ENCODE measurements at regions not wholly inside any gene's neighbourhood (a gene's known extent, or its start where the extent isn't known, plus 50 kb on each side); places are given as distances from the start of the nearest gene placed in this dataset.
A peak's percentile ranks its signal among the peaks of the same experiment; 100 is the strongest.

DNA sequence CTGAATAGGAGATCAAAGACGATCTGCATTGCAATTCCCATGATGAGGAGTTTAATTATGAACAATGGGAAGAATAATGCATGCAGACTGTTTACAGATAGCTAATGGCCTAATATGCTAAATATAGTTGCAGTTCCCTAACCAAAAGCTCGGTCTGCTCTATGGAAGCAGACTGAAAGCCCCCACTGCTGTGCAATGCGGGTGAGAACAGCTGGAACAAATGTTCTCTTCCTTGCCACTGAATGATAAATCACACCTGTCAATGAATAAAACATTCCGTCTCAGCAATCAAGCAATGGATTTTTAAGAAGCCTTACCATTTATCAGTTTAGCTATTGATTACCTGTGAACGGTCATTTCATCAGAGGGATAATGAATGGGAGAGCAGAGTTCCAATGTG lies 704.5 kb upstream of the RAB6C start:
- no peak for DNase-seq

DNA sequence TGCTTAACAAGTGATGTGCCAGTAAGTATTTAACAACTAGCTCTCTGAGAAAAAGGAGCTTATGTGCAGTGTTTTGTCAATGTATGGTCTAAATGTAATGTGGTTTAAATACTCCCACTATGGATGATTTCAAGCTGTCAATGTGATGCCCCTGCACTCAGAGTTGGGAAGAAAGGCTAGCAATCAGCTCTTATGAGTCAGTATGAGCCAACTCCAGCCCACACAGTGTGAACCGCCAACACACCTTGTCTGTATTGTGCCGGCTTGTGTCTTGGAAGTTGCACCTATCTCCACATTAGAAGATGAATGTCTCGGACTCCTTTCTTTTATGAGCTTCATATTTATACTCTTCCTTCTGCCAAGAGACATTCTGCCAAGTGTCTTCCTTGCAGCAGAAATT lies 703.8 kb upstream of the RAB6C start:
- no peak for DNase-seq

- no peak for DNase-seq
These were observed 702.4 kb upstream of the RAB6C start for GRCh38 chr2:129276978-129277584.

DNA sequence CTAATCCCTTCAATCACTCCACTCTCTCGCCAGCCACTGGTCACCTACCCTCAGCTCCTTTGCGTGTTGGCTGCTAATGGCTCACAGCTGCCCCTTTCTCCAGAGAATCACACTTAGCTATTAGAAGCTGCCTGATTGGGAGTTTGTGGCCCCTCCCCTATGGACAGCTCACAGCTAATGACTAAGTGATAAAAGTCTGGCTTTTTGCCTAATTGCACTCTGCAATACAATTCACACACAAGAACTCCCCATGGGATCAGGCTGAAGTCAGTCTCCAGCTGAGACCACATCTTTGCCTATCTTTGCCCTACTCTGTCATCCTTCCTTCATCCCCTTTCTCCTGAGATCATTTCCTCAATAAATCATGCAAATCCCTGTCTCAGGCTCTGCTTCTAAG lies 701.9 kb upstream of the RAB6C start:
- no peak for DNase-seq

GRCh38 chr2:129281791-129282530 lies 697.5 kb upstream of the RAB6C start:
- no peak for DNase-seq

- DNase-seq = no peak
These were observed 694.5 kb upstream of the RAB6C start for GRCh38 chr2:129285012-129285411.

DNA sequence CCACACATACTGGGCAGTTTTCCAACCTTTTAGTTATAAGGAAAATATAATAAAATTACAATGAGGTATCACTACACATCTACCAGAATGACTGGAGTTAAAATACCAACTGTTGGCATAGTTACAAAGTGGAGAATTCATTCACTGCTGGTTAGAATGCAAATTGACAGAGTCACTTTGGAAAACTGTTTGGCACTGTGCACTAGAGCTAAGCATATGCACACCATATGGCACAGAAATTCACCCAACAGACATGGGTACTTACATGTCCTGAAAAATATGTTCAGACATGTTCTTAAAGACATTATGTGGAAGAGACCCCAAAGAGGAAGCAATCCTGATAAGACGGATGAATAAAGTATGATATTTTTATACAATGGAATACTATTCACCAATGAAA lies 686.1 kb upstream of the RAB6C start:
- no peak for DNase-seq

DNA sequence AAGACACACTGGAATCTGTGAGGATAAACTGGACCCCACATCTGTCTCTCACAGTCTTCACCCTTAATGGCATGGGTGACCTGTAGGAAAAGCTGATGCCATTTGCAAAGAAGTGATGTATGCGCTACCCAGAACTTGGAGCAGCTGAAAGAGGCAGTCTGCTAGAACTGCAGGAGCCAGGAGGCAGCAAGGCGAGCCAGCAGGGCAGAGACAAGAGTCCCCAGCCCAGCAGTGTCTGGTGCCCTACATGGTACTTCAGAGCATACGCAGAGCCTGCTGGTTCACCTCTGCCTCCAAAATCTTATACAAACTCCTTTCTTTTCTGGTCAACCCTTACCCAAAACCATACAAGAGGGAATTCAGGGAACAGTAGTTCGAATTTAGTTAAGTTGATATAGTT lies 683.1 kb upstream of the RAB6C start:
- DNase-seq = no peak

GRCh38 chr2:129296806-129297205 lies 682.7 kb upstream of the RAB6C start:
- DNase-seq = peak in 3 of 14 donors; percentile 12 to 30 (median 24)

- no peak for DNase-seq
These were observed 682.0 kb upstream of the RAB6C start for GRCh38 chr2:129297430-129297829.

GRCh38 chr2:129299338-129299737 lies 680.1 kb upstream of the RAB6C start:
- no peak for DNase-seq

DNA sequence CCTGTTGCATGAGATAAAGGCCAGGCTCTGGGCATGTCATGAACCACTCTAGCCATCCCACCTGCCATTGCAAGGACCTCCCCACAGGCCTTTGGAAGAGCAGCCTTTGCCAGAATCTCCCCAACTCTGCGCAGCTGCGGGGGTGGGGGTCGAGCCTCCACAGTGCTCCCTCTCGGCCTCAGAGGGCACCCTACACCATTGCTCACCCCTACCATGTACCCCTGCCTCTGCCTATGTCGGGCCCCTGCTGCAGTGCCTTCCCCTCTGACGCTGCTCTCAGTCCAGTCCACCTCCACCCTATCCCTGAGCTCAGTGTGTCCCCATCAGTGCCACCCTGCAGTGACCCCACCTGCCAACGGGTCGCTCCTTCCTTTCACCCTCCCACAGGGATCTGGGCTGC lies 679.7 kb upstream of the RAB6C start:
- no peak for DNase-seq

DNA sequence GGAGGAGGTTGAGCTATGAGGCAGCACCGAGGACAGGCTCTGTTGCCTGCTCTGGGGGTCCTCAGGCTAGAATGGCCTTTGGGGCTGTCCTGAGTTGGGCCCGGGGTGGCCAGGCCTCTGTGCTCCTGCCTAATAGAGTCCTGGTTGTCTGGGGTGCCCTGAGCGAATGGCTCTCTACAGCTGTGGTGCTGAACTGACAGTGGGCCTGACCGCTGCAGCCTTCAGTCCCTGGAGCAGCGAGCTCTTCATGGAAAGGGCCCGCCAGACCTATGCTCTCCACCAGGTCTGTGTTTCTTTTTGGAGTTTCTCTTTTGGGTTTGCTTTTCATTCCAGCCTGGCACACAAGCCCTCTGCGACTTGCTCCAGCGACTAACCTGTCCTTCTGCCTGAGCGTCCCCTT lies 679.0 kb upstream of the RAB6C start:
- no peak for DNase-seq

DNA sequence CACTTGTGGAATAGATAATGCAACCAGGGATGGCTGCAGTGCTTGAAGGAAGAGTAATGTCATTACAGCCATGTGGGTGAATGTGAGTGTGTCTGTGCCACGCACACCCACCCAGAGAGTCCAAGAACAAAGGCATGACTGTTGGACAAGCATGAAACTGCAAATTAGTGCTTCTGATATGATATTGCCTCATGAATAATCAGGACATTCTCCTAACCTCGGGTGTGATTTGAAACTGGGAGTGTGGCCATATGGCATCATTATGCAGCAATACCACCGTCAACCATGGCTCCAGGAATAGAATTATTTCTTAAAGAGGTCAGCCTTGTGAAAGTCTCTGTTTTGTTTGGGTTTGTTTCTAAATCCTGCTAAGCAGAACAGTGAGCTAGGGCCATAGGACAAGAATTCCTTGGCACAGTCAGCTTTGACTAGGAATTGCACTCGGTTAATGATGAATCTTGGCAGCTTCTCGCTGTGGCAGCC lies 678.0 kb upstream of the RAB6C start:
- DNase-seq = peak in 1 of 14 donors; percentile 5

DNA sequence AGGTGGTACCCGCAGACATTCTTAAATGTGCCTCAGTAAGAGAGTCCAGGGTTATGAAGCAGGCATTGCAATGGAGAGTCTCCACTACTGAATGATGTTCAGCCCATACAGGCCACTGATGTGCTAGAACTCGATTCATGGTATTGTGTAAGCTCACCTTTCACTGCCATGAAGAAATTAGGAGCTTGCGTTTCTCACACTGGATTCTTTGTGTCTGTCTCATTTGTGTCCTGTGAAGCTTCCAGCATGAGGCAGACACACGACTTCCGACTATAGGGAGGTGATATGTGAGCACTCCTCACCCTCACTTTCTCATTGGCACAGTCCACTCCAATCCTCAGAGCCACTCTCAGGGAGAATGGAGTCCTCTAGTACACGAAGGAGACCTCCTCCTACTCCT lies 677.4 kb upstream of the RAB6C start:
- DNase-seq = no peak

- no peak for DNase-seq
These were observed 676.8 kb upstream of the RAB6C start for GRCh38 chr2:129302561-129303183.

GRCh38 chr2:129314120-129314519 lies 665.3 kb upstream of the RAB6C start:
- DNase-seq = no peak

DNA sequence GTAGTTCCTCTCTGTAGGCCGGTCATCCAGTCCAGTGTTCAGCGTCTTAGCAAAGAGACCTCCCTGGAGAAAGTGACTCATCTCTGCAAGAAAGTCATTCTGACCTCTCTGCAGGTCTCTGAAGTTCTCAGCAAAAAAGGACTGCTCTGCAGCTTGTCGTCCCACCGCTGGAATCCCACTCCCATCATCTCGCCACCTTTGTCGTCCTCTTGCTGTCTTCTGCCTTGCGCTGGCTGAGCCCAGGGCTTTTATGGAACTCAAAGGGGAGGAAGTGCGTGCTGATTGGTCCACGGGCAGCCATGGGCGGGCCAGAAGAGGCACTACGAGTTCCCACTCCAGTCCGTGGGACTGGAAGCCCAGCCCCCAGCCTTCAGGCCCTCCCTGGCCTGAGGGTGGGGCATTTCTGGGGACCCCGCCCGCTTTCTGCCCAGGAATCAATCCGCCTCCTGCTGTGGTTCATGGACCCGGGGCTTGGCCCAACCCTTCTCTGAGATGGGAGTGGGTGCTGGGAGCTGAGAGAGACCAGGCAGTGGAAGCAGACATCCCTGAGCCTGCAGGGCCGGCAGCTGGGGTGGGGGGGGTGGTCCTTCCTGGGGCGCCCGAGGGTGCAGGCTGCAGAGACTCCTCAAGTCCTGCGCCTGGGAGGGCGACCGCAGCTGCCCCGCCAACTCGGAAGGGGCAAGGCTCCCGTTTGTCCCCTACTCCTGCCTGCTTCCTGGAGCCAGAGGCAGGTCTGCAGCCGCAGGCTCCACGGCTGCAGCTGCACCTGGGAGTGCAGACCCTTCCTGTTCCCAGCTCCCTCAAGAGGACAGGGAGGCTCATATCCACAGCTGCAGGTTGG lies 660.7 kb upstream of the RAB6C start:
- DNase-seq = no peak

- no peak for DNase-seq
These were observed 660.1 kb upstream of the RAB6C start for GRCh38 chr2:129319422-129319717.

DNA sequence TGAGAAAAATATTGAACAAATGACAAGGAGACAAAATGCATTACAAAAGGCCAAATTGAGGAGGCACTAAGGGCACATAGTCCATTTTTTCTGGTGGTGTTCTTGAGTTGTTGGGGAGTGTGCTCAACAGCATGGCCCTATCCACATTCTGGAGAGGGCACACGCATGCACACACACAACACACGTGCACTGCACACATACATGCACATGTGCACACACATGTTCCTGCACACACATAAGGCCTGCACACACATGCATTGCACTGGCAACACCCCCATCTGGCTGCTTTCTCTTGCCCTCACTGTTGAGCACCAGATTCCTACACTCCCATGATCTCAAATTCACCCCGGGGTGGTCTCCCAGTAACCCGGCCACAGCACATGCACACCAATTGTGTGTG lies 659.2 kb upstream of the RAB6C start:
- DNase-seq = no peak

DNA sequence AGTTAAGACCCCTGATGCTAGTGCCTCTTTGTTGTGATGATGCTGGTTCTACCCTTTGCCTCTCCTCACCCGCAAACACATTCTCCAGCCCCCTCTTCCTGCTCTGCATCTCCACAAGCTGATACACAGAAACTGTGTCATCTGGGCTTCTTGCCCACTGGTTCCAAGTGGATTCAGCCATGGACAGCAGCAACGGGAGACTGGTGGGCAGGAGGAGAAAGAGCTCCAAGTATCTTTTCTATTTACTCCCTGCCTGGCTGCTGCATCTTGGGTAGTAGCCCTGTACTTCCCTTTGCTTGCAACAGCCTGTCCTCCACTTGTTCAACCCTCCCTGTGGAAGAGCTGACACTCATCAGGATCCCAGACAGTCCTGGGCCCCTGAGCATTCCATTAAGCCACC lies 655.1 kb upstream of the RAB6C start:
- no peak for DNase-seq

DNA sequence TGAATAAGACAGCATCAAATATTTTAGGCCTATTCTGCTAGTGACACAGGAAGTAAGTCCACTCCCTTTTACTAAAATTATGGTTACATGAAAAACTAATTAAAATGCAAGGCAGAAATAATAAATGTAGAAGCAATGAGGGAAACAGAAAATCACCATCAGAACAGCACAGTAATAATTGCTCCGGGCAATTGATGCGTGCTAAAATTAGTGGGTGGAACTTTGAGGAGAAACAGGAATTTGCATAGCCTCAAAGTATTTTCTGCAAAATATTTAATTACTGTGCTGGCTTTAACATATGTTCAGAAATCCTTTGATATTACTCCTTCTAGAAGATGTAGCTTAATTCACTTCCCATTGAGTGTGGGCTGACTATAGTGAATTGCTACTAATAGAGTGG lies 654.3 kb upstream of the RAB6C start:
- no peak for DNase-seq

DNA sequence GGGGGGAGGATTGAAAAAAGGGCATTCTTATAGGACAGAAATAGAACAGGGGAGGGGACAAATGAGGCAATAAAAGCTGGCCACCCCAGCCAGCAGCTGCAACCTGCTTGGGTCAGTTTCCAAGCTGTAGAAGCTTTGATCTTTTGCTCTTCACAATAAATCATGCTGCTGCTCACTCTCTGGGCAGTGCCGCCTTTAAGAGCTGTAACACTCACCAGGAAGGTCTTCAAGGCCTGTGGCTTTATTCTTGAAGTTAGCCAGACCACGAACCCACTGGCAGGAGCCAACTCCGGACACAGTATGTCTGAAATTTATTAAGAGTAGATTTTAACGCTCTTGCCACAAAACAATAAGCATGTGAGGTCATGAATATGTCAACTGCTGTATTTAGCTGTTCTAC lies 649.9 kb upstream of the RAB6C start:
- no peak for DNase-seq

All from C1 segment of cervical spinal cord (tissue), 14 donors.